ENCODE measurements at regions not wholly inside any gene's neighbourhood (a gene's known extent, or its start where the extent isn't known, plus 50 kb on each side); places are given as distances from the start of the nearest gene placed in this dataset.
A peak's percentile ranks its signal among the peaks of the same experiment; 100 is the strongest.
"Not testable (repeated sequence)": the region's sequence is repeated elsewhere in the genome, so short reads cannot be mapped to it uniquely, and the experiment has no call there.

- DNase-seq (ENCODE audit: low read depth), result no peak
Measured at GRCh38 chr11:89545691-89546090, 54.5 kb upstream of the NOX4 start.

- DNase-seq (ENCODE audit: low read depth), result not testable (repeated sequence)
Measured at GRCh38 chr11:89555781-89556180, 64.6 kb upstream of the NOX4 start.

GRCh38 chr11:89556731-89557707 is 65.8 kb upstream of the NOX4 start:
- not testable (repeated sequence) for DNase-seq (ENCODE audit: low read depth)

GRCh38 chr11:89560598-89560997 is 69.4 kb upstream of the NOX4 start:
- DNase-seq (ENCODE audit: low read depth), result not testable (repeated sequence)

- not testable (repeated sequence) for DNase-seq (ENCODE audit: low read depth)
Measured at GRCh38 chr11:89562731-89563130, 71.6 kb upstream of the NOX4 start.

GRCh38 chr11:89566972-89567371 is 75.8 kb upstream of the NOX4 start:
- DNase-seq (ENCODE audit: low read depth), result no peak

- DNase-seq (ENCODE audit: low read depth), result not testable (repeated sequence)
Measured at GRCh38 chr11:89569387-89569786, 78.2 kb upstream of the NOX4 start.

GRCh38 chr11:89571706-89572105 is 80.5 kb upstream of the NOX4 start:
- DNase-seq (ENCODE audit: low read depth), result not testable (repeated sequence)

GRCh38 chr11:89575846-89576245 is 84.7 kb upstream of the NOX4 start:
- not testable (repeated sequence) for DNase-seq (ENCODE audit: low read depth)

GRCh38 chr11:89577428-89577827 is 86.3 kb upstream of the NOX4 start:
- DNase-seq (ENCODE audit: low read depth), result not testable (repeated sequence)

- DNase-seq (ENCODE audit: low read depth), result no peak
Measured at GRCh38 chr11:89583580-89583979, 92.4 kb upstream of the NOX4 start.

- DNase-seq (ENCODE audit: low read depth), result not testable (repeated sequence)
Measured at GRCh38 chr11:89585046-89585445, 93.9 kb upstream of the NOX4 start.

- DNase-seq (ENCODE audit: low read depth), result not testable (repeated sequence)
Measured at GRCh38 chr11:89585471-89585870, 94.3 kb upstream of the NOX4 start.

GRCh38 chr11:89589413-89589812 is 98.2 kb upstream of the NOX4 start:
- peak; percentile 7 for DNase-seq (ENCODE audit: low read depth)

GRCh38 chr11:89590008-89590632 is 98.9 kb upstream of the NOX4 start:
- not testable (repeated sequence) for DNase-seq (ENCODE audit: low read depth)

- DNase-seq (ENCODE audit: low read depth), result not testable (repeated sequence)
Measured at GRCh38 chr11:89601263-89601662, 108.8 kb upstream of the TRIM77 start.

- DNase-seq (ENCODE audit: low read depth), result no peak
Measured at GRCh38 chr11:89604281-89604680, 105.8 kb upstream of the TRIM77 start.

GRCh38 chr11:89606845-89607244 is 103.3 kb upstream of the TRIM77 start:
- DNase-seq (ENCODE audit: low read depth), result not testable (repeated sequence)

- not testable (repeated sequence) for DNase-seq (ENCODE audit: low read depth)
Measured at GRCh38 chr11:89607497-89607896, 102.6 kb upstream of the TRIM77 start.

GRCh38 chr11:89608234-89608966 is 101.7 kb upstream of the TRIM77 start:
- no peak for DNase-seq (ENCODE audit: low read depth)

- no peak for DNase-seq (ENCODE audit: low read depth)
Measured at GRCh38 chr11:89612096-89612495, 98.0 kb upstream of the TRIM77 start.

- no peak for DNase-seq (ENCODE audit: low read depth)
Measured at GRCh38 chr11:89613911-89614310, 96.2 kb upstream of the TRIM77 start.
